Fibroblast of the aortic adventitia (primary cell): ENCODE measurements at regions not wholly inside any gene's neighbourhood (a gene's known extent, or its start where the extent isn't known, plus 50 kb on each side); places are given as distances from the start of the nearest gene placed in this dataset.
A peak's percentile ranks its signal among the peaks of the same experiment; 100 is the strongest.

ENCODE experiments used
- DNase-seq: peaks from one replicate; pipeline ENCODE4 v3.0.0-alpha.2; 2010; ENCODE audit warnings: low read depth
- H3K4me3 ChIP-seq: 2 replicates; pipeline ENCODE4 v1.5.1; 2011; ENCODE audit warnings: low read depth, mild to moderate bottlenecking, control low read depth, low read length, moderate library complexity
- CTCF ChIP-seq: IDR thresholded peaks from 2 replicates; pipeline ENCODE4 v1.5.1; 2011; ENCODE audit warnings: mild to moderate bottlenecking, low read length, control low read depth, inconsistent platforms; ENCODE audit not compliant: insufficient read depth

GRCh38 chr15:39096608-39097205, 484.2 kb upstream of the THBS1 start:
- no peak for TF ChIP-seq CTCF
- H3K4me3 ChIP-seq = no peak overlapping the region
- DNase-seq = no peak

GRCh38 chr15:39099524-39099923, 481.4 kb upstream of the THBS1 start:
- no peak for DNase-seq
- TF ChIP-seq CTCF = no peak
- H3K4me3 ChIP-seq = no peak overlapping the region

- DNase-seq = no peak
- TF ChIP-seq CTCF = no peak
- H3K4me3 ChIP-seq = no peak overlapping the region
Observed at GRCh38 chr15:39100106-39100660, 480.7 kb upstream of the THBS1 start.

- TF ChIP-seq CTCF = no peak
- H3K4me3 ChIP-seq = no peak overlapping the region
- no peak for DNase-seq
Observed at GRCh38 chr15:39102431-39102830, 478.4 kb upstream of the THBS1 start.

- DNase-seq = no peak
- no peak for TF ChIP-seq CTCF
- H3K4me3 ChIP-seq = no peak overlapping the region
Observed at GRCh38 chr15:39106950-39107349, 473.9 kb upstream of the THBS1 start.

- TF ChIP-seq CTCF = no peak
- peak; percentile 39 for DNase-seq
- no peak overlapping the region for H3K4me3 ChIP-seq
Observed at GRCh38 chr15:39108021-39108420, 472.9 kb upstream of the THBS1 start.

GRCh38 chr15:39110336-39110735, 470.5 kb upstream of the THBS1 start:
- H3K4me3 ChIP-seq = no peak overlapping the region
- no peak for TF ChIP-seq CTCF
- peak; percentile 75 for DNase-seq
